Activated naive CD4-positive, alpha-beta T cell (primary cell): ENCODE measurements at regions not wholly inside any gene's neighbourhood (a gene's known extent, or its start where the extent isn't known, plus 50 kb on each side); places are given as distances from the start of the nearest gene placed in this dataset.

ENCODE experiments used
- DNase-seq, 4 experiments: peaks; one replicate each; lab custom pipeline; 2025; lab: John Stamatoyannopoulos, UW

GRCh38 chr12:92089559-92089958, 56.1 kb downstream of the BTG1 start:
- DNase-seq: no peak

GRCh38 chr12:92088805-92089204, 56.8 kb downstream of the BTG1 start:
- DNase-seq: no peak

GRCh38 chr12:92085736-92086040, 60.0 kb downstream of the BTG1 start:
- no peak for DNase-seq

- no peak for DNase-seq
Observed at GRCh38 chr12:92085040-92085735, 60.5 kb downstream of the BTG1 start.

- DNase-seq: no peak
Observed at GRCh38 chr12:92080911-92081285, 64.7 kb downstream of the BTG1 start.

GRCh38 chr12:92079054-92079385, 66.6 kb downstream of the BTG1 start:
- no peak for DNase-seq

GRCh38 chr12:92078167-92079053, 67.2 kb downstream of the BTG1 start:
- no peak for DNase-seq

- no peak for DNase-seq
Observed at GRCh38 chr12:92077530-92077929, 68.1 kb downstream of the BTG1 start.

GRCh38 chr12:92076101-92076500, 69.5 kb downstream of the BTG1 start:
- no peak for DNase-seq

GRCh38 chr12:92075425-92075914, 70.2 kb downstream of the BTG1 start:
- DNase-seq: no peak

- DNase-seq: no peak
Observed at GRCh38 chr12:92074889-92075288, 70.8 kb downstream of the BTG1 start.

GRCh38 chr12:92073094-92073493, 72.6 kb downstream of the BTG1 start:
- no peak for DNase-seq

- DNase-seq: no peak
Observed at GRCh38 chr12:92072112-92072511, 73.5 kb downstream of the BTG1 start.

GRCh38 chr12:92070864-92071445, 74.7 kb downstream of the BTG1 start:
- no peak for DNase-seq

- no peak for DNase-seq
Observed at GRCh38 chr12:92070054-92070863, 75.4 kb downstream of the BTG1 start.

- DNase-seq: no peak
Observed at GRCh38 chr12:92068459-92068858, 77.2 kb downstream of the BTG1 start.

GRCh38 chr12:92065639-92066038, 80.0 kb downstream of the BTG1 start:
- DNase-seq: no peak

- no peak for DNase-seq
Observed at GRCh38 chr12:92065018-92065499, 80.6 kb downstream of the BTG1 start.

- no peak for DNase-seq
Observed at GRCh38 chr12:92064422-92064821, 81.2 kb downstream of the BTG1 start.

- DNase-seq: no peak
Observed at GRCh38 chr12:92063641-92064040, 82.0 kb downstream of the BTG1 start.

GRCh38 chr12:92062539-92063493, 82.8 kb downstream of the BTG1 start:
- DNase-seq: no peak
